M059J (cell line): ENCODE measurements at regions not wholly inside any gene's neighbourhood (a gene's known extent, or its start where the extent isn't known, plus 50 kb on each side); places are given as distances from the start of the nearest gene placed in this dataset.
A peak's percentile ranks its signal among the peaks of the same experiment; 100 is the strongest.
"Not testable (repeated sequence)": the region's sequence is repeated elsewhere in the genome, so short reads cannot be mapped to it uniquely, and the experiment has no call there.

Experiments
- DNase-seq: peaks from one replicate; pipeline ENCODE4 v3.0.0-alpha.2; 2012; ENCODE audit warnings: low read depth

GRCh38 chr4:123217664-123218063 is 178.9 kb upstream of the SPRY1 start:
- no peak for DNase-seq

GRCh38 chr4:123218981-123219380 is 177.6 kb upstream of the SPRY1 start:
- no peak for DNase-seq

- DNase-seq: no peak
Measured at GRCh38 chr4:123229286-123229685, 167.3 kb upstream of the SPRY1 start.

DNA sequence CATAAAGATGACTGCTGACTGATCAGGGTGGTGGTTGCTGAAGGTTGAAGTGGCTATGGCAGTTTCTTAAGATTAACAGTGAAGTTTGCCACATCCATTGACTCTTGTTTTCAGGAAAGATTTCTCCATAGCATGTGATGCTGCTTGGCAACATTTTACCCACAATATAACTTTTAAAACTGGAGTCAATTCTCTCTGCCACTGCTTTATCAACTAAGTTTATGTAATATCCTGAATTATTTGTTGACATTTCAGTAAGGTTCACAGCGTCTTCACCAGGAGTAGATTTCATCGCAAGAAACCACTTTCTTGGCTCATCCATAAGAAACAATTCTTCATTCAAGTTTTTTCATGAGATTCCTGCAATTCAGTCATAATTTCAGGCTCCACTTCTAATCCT is 166.5 kb upstream of the SPRY1 start:
- DNase-seq: no peak

- DNase-seq: no peak
Measured at GRCh38 chr4:123232439-123232838, 164.2 kb upstream of the SPRY1 start.

- DNase-seq: no peak
Measured at GRCh38 chr4:123233136-123233768, 163.3 kb upstream of the SPRY1 start.

- DNase-seq: no peak
Measured at GRCh38 chr4:123234955-123235354, 161.6 kb upstream of the SPRY1 start.

- peak; percentile 48 for DNase-seq
Measured at GRCh38 chr4:123235431-123235830, 161.2 kb upstream of the SPRY1 start.

GRCh38 chr4:123236606-123237005 is 160.0 kb upstream of the SPRY1 start:
- DNase-seq: no peak

GRCh38 chr4:123240286-123240685 is 156.3 kb upstream of the SPRY1 start:
- DNase-seq: not testable (repeated sequence)

DNA sequence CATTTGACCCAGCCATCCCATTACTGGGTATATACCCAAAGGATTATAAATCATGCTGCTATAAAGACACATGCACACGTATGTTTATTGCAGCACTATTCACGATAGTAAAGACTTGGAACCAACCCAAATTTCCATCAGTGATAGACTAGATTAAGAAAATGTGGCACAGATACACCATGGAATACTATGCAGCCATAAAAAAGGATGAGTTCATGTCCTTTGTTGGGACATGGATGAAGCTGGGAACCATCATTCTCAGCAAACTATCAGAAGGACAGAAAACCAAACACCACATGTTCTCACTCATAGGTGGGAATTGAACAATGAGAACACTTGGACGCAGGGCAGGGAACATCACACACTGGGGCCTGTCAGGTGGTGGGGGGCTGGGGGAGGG is 153.4 kb upstream of the SPRY1 start:
- DNase-seq: not testable (repeated sequence)

GRCh38 chr4:123244137-123244536 is 152.5 kb upstream of the SPRY1 start:
- DNase-seq: no peak

GRCh38 chr4:123246085-123246484 is 150.5 kb upstream of the SPRY1 start:
- DNase-seq: no peak

DNA sequence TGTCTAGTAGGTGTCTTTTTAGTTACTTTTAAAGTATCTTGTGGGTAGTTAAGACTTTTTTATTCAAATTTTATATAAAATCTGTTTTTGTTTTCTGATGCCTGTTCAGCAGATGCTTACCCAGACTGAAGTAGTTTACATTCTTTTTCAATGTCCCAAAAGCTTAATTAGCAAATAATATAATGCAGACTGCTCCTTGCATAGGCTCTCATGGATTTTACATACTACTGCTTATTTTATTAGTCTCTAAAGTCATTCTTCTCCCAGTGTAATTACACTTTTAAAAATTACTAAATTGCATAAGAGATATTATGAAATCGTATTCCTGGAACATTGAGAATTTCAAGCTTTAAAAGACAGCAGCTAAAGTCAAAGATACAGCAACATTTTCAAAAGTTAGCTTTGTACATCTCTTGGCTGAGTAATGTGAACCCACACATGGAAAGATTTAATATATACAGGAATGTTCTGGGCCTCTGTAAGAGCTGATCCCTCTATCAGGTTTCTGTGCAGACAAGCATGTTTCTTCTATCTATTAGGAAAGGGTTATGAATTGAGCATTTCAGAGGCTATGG is 148.4 kb upstream of the SPRY1 start:
- no peak for DNase-seq

DNA sequence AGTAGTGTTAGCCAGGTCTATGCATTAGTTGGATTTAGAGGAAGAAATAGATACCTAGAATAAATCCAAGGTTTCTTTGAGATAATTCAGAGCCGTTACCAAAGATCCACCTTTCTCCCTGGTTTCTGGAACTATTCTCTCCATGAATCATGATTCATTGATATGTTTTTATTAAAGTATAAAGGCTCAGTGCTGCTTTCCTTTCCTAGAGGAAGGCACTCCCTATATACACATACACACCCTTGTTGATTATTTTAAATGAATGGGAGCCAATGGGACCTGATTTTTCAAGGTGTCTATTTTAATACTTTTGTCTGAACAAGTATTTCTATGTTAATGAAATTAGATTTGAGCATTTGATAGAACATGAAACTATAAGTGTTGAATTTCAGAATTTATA is 146.8 kb upstream of the SPRY1 start:
- no peak for DNase-seq

- DNase-seq: peak; percentile 40
Measured at GRCh38 chr4:123250843-123251242, 145.8 kb upstream of the SPRY1 start.

- DNase-seq: no peak
Measured at GRCh38 chr4:123255971-123256370, 140.6 kb upstream of the SPRY1 start.

GRCh38 chr4:123256901-123257300 is 139.7 kb upstream of the SPRY1 start:
- DNase-seq: no peak

GRCh38 chr4:123257591-123257990 is 139.0 kb upstream of the SPRY1 start:
- DNase-seq: no peak

GRCh38 chr4:123259676-123260646 is 136.6 kb upstream of the SPRY1 start:
- DNase-seq: no peak

DNA sequence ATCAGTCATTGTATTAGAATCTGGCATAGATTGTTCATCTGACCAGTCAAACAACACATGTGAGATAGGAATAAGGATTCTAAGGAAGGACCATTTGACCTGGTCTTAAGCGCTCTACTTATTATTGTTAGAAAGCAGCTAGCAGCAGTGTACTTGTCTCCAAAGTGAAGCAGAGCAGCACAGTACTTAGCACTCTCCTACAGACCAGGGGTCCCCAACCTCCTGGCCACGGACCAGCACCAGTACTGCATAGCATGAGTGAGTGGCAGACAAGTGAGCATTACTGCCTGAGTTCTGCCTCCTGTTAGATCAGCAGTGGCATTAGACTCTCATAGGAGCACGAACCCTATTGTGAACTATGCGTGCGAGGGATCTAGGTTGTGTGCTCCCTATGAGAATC is 135.9 kb upstream of the SPRY1 start:
- no peak for DNase-seq

GRCh38 chr4:123262080-123262479 is 134.5 kb upstream of the SPRY1 start:
- DNase-seq: no peak

DNA sequence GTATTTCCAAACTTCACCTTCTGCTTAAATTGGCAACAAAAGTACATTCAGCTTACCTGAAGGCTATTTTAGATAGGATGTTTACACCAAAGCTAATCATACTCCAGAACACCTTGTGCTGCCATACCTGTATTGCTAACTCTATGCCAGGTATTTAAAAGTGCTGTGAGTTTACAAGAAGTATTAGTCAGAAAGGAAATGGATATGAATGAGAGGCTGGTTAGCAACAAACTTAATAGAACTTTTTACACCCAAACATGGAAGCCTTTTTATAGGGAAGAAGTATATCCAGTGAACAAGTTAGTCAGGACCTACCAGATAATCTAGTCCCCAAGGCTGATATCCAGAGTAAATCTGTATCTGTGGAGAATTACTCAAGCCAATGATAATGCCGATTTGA is 131.2 kb upstream of the SPRY1 start:
- no peak for DNase-seq
